ENCODE measurements at regions not wholly inside any gene's neighbourhood (a gene's known extent, or its start where the extent isn't known, plus 50 kb on each side); places are given as distances from the start of the nearest gene placed in this dataset.

- no peak for TF ChIP-seq CTCF (IDR thresholded peaks at IDR 0.05)
- TF ChIP-seq POLR2A (IDR thresholded peaks at IDR 0.05), result no peak
Observed at GRCh38 chr16:85195271-85195647, 83.0 kb upstream of the CIBAR2 start.

All from heart left ventricle (tissue), 13 donors.